HUES64 (cell line): ENCODE measurements at regions not wholly inside any gene's neighbourhood (a gene's known extent, or its start where the extent isn't known, plus 50 kb on each side); places are given as distances from the start of the nearest gene placed in this dataset.
"Not testable (repeated sequence)": the region's sequence is repeated elsewhere in the genome, so short reads cannot be mapped to it uniquely, and the experiment has no call there.

ENCODE experiments used
- H3K27ac ChIP-seq: 2 replicates; pipeline ENCODE4 v1.7.0; 2013; ENCODE audit warnings: low read depth, low read length, inconsistent platforms
- H3K27me3 ChIP-seq: 2 replicates; pipeline ENCODE4 v1.6.1; 2013; ENCODE audit warnings: mild to moderate bottlenecking, low read length; ENCODE audit not compliant: insufficient read depth
- H3K36me3 ChIP-seq: 2 replicates; pipeline ENCODE4 v1.6.1; 2013; ENCODE audit warnings: mild to moderate bottlenecking, low read length; ENCODE audit not compliant: insufficient read depth
- H3K4me1 ChIP-seq: 2 replicates; pipeline ENCODE4 v1.6.1; 2013; ENCODE audit warnings: mild to moderate bottlenecking, low read length, moderate library complexity; ENCODE audit not compliant: insufficient read depth
- H3K4me3 ChIP-seq: 2 replicates; pipeline ENCODE4 v1.5.1; 2013; ENCODE audit warnings: mild to moderate bottlenecking, low read length, moderate library complexity
- H3K9ac ChIP-seq: 2 replicates; pipeline ENCODE4 v1.6.1; 2013; ENCODE audit warnings: mild to moderate bottlenecking, low read depth, low read length
- H3K9me3 ChIP-seq: 2 replicates; pipeline ENCODE4 v1.6.1; 2013; ENCODE audit warnings: low read depth, low read length; ENCODE audit not compliant: insufficient read depth
- WGBS: fragments of 150-250, 120-280 bp; methylation state at CpG from one replicate; pipeline ENCODE4 v1.1.7; 2013; ENCODE audit warnings: missing lambda C conversion rate; 5-methylcytosine and 5-hydroxymethylcytosine counted together

DNA sequence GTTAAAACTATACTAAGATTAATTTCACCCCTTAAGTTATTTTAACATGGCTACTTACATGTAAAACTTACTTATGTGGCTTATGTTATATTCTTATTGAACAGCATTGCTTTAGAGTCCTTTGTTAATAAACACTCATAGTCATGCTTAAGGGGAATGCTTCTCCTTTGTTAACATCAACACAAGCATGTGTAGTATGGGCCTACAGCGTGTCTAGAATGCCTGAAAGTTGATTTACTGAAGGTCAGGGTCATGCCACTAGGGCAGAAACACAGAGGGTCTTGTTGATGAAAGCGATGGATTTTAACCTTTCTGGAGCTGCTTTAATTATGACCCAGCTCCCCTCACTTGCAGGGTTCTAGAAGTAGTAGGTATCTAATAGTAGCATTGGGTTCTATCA is 159.8 kb upstream of the DLX2 start:
- no peak overlapping the region for H3K9ac ChIP-seq
- 89% methylated on average over 2 of the region's 2 CpGs for WGBS
- H3K27ac ChIP-seq = no peak overlapping the region
- H3K9me3 ChIP-seq = no peaks in the 10 kb centered on the region
- H3K27me3 ChIP-seq = no peaks in the 10 kb centered on the region
- H3K36me3 ChIP-seq = no peaks in the 10 kb centered on the region
- no peak overlapping the region for H3K4me3 ChIP-seq
- H3K4me1 ChIP-seq = peaks cover 16% of the 10 kb centered on the region

GRCh38 chr2:172264820-172265219 is 162.1 kb upstream of the DLX2 start:
- H3K27ac ChIP-seq, H3K36me3 ChIP-seq, H3K9ac ChIP-seq, H3K27me3 ChIP-seq, H3K9me3 ChIP-seq, H3K4me3 ChIP-seq: not testable (repeated sequence)
- peaks cover 14% of the 10 kb centered on the region for H3K4me1 ChIP-seq
- WGBS = 100% methylated on average over 1 of the region's 2 CpGs

DNA sequence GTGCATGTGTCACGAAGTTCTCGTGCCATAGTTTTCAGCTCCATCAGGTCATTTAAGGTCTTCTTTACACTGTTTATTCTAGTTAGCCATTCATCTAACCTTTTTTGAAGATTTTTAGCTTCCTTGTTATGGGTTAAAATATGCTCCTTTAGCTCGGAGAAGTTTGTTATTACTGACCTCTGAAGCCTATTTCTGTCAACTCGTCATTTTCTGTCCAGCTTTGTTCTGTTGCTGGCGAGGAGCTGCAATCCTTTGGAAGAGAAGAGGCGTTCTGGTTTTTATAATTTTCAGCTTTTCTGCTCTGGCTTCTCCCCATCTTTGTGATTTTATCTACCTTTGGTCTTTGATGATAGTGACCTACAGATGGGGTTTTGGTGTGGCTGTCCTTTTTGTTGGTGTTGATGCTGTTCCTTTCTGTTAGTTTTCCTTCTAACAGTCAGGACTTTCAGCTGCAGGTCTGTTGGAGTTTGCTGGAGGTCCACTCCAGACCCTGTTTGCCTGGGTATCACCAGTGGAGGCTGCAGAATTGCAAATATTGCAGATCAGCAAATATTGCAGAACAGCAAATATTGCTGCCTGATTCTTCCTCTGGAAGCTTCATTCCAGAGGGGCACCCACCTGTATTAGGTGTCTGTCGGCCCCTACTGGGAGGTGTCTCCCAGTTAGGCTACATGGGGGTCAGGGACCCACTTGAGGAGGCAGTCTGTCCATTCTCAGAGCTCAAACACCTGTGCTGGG is 157.7 kb upstream of the ITGA6 start:
- H3K27me3 ChIP-seq, H3K9me3 ChIP-seq, H3K4me3 ChIP-seq, H3K27ac ChIP-seq, H3K9ac ChIP-seq, H3K36me3 ChIP-seq: not testable (repeated sequence)
- WGBS = 91% methylated on average over 7 of the region's 7 CpGs
- H3K4me1 ChIP-seq = peaks cover 19% of the 10 kb centered on the region

GRCh38 chr2:172270278-172271079 is 156.9 kb upstream of the ITGA6 start:
- Histone ChIP-seq H3K27ac (no peak overlapping the region), H3K4me3 (no peak overlapping the region), H3K27me3 (no peaks in the 10 kb centered on the region), H3K9ac (no peak overlapping the region), H3K36me3 (no peaks in the 10 kb centered on the region), H3K4me1 (peaks cover 19% of the 10 kb centered on the region), H3K9me3 (no peaks in the 10 kb centered on the region)
- 42% methylated on average over 11 of the region's 11 CpGs for WGBS

GRCh38 chr2:172273910-172274571 is 153.3 kb upstream of the ITGA6 start:
- Histone ChIP-seq H3K4me1 (peaks cover 19% of the 10 kb centered on the region), H3K4me3 (no peak overlapping the region), H3K36me3 (no peaks in the 10 kb centered on the region), H3K27ac (no peak overlapping the region), H3K9ac (no peak overlapping the region), H3K9me3 (peaks cover 10% of the 10 kb centered on the region; the same call in 1 of the 2 replicates), H3K27me3 (no peaks in the 10 kb centered on the region)
- 92% methylated on average over 6 of the region's 6 CpGs for WGBS

- Histone ChIP-seq H3K4me1 (peaks cover 14% of the 10 kb centered on the region), H3K4me3 (no peak overlapping the region), H3K9ac (no peak overlapping the region), H3K9me3 (peaks cover 10% of the 10 kb centered on the region; the same call in 1 of the 2 replicates), H3K27me3 (no peaks in the 10 kb centered on the region), H3K27ac (no peak overlapping the region), H3K36me3 (no peaks in the 10 kb centered on the region)
- WGBS = 92% methylated on average over 5 of the region's 5 CpGs
Observed at GRCh38 chr2:172275239-172275638, 152.1 kb upstream of the ITGA6 start.

GRCh38 chr2:172276961-172277360 is 150.4 kb upstream of the ITGA6 start:
- Histone ChIP-seq H3K36me3 (no peaks in the 10 kb centered on the region), H3K4me1 (peaks cover 5% of the 10 kb centered on the region; the same call in 1 of the 2 replicates), H3K27me3 (no peaks in the 10 kb centered on the region), H3K9ac (no peak overlapping the region), H3K27ac (no peak overlapping the region), H3K4me3 (no peak overlapping the region), H3K9me3 (peaks cover 10% of the 10 kb centered on the region; the same call in 1 of the 2 replicates)

- H3K4me1 ChIP-seq = peaks cover 10% of the 10 kb centered on the region; the same call in 1 of the 2 replicates
- 90% methylated on average over 6 of the region's 6 CpGs for WGBS
- H3K27ac ChIP-seq = no peak overlapping the region
Observed at GRCh38 chr2:172278667-172279066, 148.7 kb upstream of the ITGA6 start.

DNA sequence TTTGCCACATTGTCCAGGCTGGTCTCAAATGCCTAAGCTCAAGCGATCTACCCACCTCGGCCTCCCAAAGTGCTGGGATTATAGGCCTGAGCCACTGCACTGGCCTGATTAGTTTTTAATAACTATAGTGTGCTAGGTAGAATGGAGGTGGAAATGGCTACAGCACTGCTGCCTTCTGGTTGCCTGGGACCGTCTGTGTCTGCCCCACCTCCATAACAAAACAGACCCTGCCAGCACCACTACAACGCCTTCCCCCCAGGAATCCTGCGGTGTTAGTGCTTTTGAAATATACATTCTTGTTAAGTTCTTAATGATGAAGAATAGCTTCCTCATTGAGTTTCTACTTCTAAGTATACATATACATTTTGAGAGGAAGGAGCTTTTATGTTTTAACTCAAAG is 148.2 kb upstream of the ITGA6 start:
- H3K4me1 ChIP-seq = peaks cover 11% of the 10 kb centered on the region; the same call in 1 of the 2 replicates
- H3K27me3 ChIP-seq = no peaks in the 10 kb centered on the region
- WGBS = 90% methylated on average over 2 of the region's 5 CpGs
- H3K9me3 ChIP-seq = peaks cover 10% of the 10 kb centered on the region; the same call in 1 of the 2 replicates
- H3K27ac ChIP-seq = no peak overlapping the region
- no peak overlapping the region for H3K9ac ChIP-seq
- H3K4me3 ChIP-seq = no peak overlapping the region
- H3K36me3 ChIP-seq = no peaks in the 10 kb centered on the region

More at GRCh38 chr2:172278667-172279066, 148.7 kb upstream of the ITGA6 start:
- Histone ChIP-seq H3K9ac (no peak overlapping the region), H3K36me3 (no peaks in the 10 kb centered on the region), H3K27me3 (no peaks in the 10 kb centered on the region), H3K9me3 (peaks cover 10% of the 10 kb centered on the region; the same call in 1 of the 2 replicates), H3K4me3 (no peak overlapping the region)

- Histone ChIP-seq H3K27ac (no peak overlapping the region), H3K4me3 (no peak overlapping the region), H3K27me3 (no peaks in the 10 kb centered on the region), H3K36me3 (no peaks in the 10 kb centered on the region), H3K9me3 (peaks cover 10% of the 10 kb centered on the region; the same call in 1 of the 2 replicates), H3K4me1 (peaks cover 17% of the 10 kb centered on the region; the same call in 1 of the 2 replicates), H3K9ac (no peak overlapping the region)
Observed at GRCh38 chr2:172279813-172280212, 147.6 kb upstream of the ITGA6 start.
